HG02943 (cell line): ENCODE measurements at regions not wholly inside any gene's neighbourhood (a gene's known extent, or its start where the extent isn't known, plus 50 kb on each side); places are given as distances from the start of the nearest gene placed in this dataset.

ENCODE experiments used
- ATAC-seq: cut with Tn5 transposase; IDR thresholded peaks from one replicate; pipeline ENCODE4 v1.9.1; 2021; ENCODE audit warnings: mild to moderate bottlenecking, low read depth, moderate library complexity; ENCODE audit not compliant: unreplicated experiment

GRCh38 chr7:18302097-18302496, 193.5 kb upstream of the HDAC9 start:
- ATAC-seq: no peak

- no peak for ATAC-seq
Observed at GRCh38 chr7:18305866-18306265, 189.7 kb upstream of the HDAC9 start.

- ATAC-seq: no peak
Observed at GRCh38 chr7:18306696-18307095, 188.9 kb upstream of the HDAC9 start.

GRCh38 chr7:18308938-18309337, 186.6 kb upstream of the HDAC9 start:
- ATAC-seq: no peak

GRCh38 chr7:18312482-18312881, 183.1 kb upstream of the HDAC9 start:
- ATAC-seq: no peak

- ATAC-seq: no peak
Observed at GRCh38 chr7:18313965-18314364, 181.6 kb upstream of the HDAC9 start.

GRCh38 chr7:18315241-18315640, 180.3 kb upstream of the HDAC9 start:
- no peak for ATAC-seq

- ATAC-seq: no peak
Observed at GRCh38 chr7:18317941-18318340, 177.6 kb upstream of the HDAC9 start.

GRCh38 chr7:18320422-18320821, 175.1 kb upstream of the HDAC9 start:
- no peak for ATAC-seq

GRCh38 chr7:18320971-18321567, 174.5 kb upstream of the HDAC9 start:
- ATAC-seq: peak; percentile 91

- no peak for ATAC-seq
Observed at GRCh38 chr7:18330548-18330947, 165.0 kb upstream of the HDAC9 start.

- ATAC-seq: no peak
Observed at GRCh38 chr7:18336626-18337025, 158.9 kb upstream of the HDAC9 start.

- no peak for ATAC-seq
Observed at GRCh38 chr7:18337048-18337809, 158.3 kb upstream of the HDAC9 start.

GRCh38 chr7:18338910-18339523, 156.5 kb upstream of the HDAC9 start:
- no peak for ATAC-seq

GRCh38 chr7:18341756-18342155, 153.8 kb upstream of the HDAC9 start:
- no peak for ATAC-seq

GRCh38 chr7:18343047-18343446, 152.5 kb upstream of the HDAC9 start:
- ATAC-seq: no peak

- no peak for ATAC-seq
Observed at GRCh38 chr7:18344536-18344935, 151.0 kb upstream of the HDAC9 start.

- ATAC-seq: peak; percentile 57
Observed at GRCh38 chr7:18345641-18346234, 149.8 kb upstream of the HDAC9 start.

GRCh38 chr7:18347170-18347569, 148.4 kb upstream of the HDAC9 start:
- ATAC-seq: no peak

GRCh38 chr7:18350678-18351077, 144.9 kb upstream of the HDAC9 start:
- ATAC-seq: no peak
